ENCODE measurements at regions not wholly inside any gene's neighbourhood (a gene's known extent, or its start where the extent isn't known, plus 50 kb on each side); places are given as distances from the start of the nearest gene placed in this dataset.
"Not testable (repeated sequence)": the region's sequence is repeated elsewhere in the genome, so short reads cannot be mapped to it uniquely, and the experiment has no call there.

DNA sequence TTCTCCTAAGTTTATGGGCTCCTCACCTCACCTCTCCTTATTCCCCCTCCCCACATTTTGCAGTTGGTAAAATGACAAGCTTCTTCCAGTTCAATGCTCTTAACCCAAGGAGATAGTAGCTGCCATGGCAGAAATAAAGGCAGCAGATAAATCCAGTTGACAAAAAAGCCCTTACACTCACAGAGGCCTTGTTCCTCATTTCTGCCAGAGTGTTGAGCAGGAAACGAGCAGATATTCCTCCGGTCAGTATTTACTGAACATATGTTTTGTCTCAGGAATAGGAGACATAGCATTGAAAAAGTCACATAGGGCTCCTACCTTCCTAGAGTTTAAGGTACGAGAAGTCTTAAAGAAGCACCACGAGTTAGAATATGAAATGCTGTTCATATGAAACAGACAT, 493.7 kb upstream of the TNP1 start:
- H3K4me2 ChIP-seq (ENCODE audit: low read depth, low read length, poor library complexity, severe bottlenecking), result no peak overlapping the region
- no peaks in the 10 kb centered on the region for H3F3A ChIP-seq (ENCODE audit: insufficient read depth)
- no peaks in the 10 kb centered on the region for H3K9me2 ChIP-seq (replicated peaks; ENCODE audit: insufficient read depth, low read length)
- no peaks in the 10 kb centered on the region for H3K79me2 ChIP-seq (ENCODE audit: insufficient read depth, low read length)
- H4K20me1 ChIP-seq (ENCODE audit: low read depth, low read length), result no peaks in the 10 kb centered on the region
- H3K4me3 ChIP-seq (ENCODE audit: insufficient read depth, low read length, poor library complexity, severe bottlenecking), result no peak overlapping the region
- no peaks in the 10 kb centered on the region for H3K36me3 ChIP-seq (ENCODE audit: low read length)
- no peak for TF ChIP-seq EZH2phosphoT487 (conservative IDR thresholded peaks at IDR 0.05; ENCODE audit: low read length)
- no peak overlapping the region for H3K27ac ChIP-seq (ENCODE audit: low read depth, low read length)
- no peak overlapping the region for H2AFZ ChIP-seq (ENCODE audit: low read depth, low read length, severe bottlenecking)
- H3K27me3 ChIP-seq (ENCODE audit: low read length), result no peaks in the 10 kb centered on the region
- H3K9ac ChIP-seq (ENCODE audit: low read length), result no peak overlapping the region
- H3K9me3 ChIP-seq (ENCODE audit: insufficient read depth, low read length), result no peaks in the 10 kb centered on the region

DNA sequence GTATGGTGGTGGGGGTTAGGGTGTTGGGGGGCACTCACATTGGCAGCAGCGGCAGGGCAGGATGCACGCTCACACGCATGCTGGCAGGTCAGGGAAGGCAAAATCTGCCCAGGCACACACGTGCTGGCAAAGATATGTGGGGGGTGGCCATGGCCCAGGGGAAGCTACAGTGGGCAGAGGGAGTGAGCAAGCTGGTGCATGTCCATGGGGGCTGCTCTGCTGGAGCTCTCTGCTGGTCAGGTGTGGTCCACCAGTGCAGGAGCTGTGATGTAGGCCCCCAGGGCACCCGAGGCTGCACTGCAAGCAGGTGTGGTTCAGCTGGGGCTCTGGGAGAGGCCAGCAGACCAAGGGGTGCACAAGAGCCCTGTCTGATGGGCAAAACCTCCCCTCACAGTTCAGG, 491.5 kb upstream of the TNP1 start:
- H3K36me3 ChIP-seq (ENCODE audit: low read length), result no peaks in the 10 kb centered on the region
- no peak overlapping the region for H3K4me3 ChIP-seq (ENCODE audit: insufficient read depth, low read length, poor library complexity, severe bottlenecking)
- no peak overlapping the region for H3K9ac ChIP-seq (ENCODE audit: low read length)
- no peak overlapping the region for H3K4me2 ChIP-seq (ENCODE audit: low read depth, low read length, poor library complexity, severe bottlenecking)
- H3F3A ChIP-seq (ENCODE audit: insufficient read depth), result no peaks in the 10 kb centered on the region
- no peaks in the 10 kb centered on the region for H3K9me3 ChIP-seq (ENCODE audit: insufficient read depth, low read length)
- no peaks in the 10 kb centered on the region for H3K27me3 ChIP-seq (ENCODE audit: low read length)
- H3K9me2 ChIP-seq (replicated peaks; ENCODE audit: insufficient read depth, low read length), result no peaks in the 10 kb centered on the region
- no peak overlapping the region for H2AFZ ChIP-seq (ENCODE audit: low read depth, low read length, severe bottlenecking)
- no peaks in the 10 kb centered on the region for H4K20me1 ChIP-seq (ENCODE audit: low read depth, low read length)
- no peak overlapping the region for H3K27ac ChIP-seq (ENCODE audit: low read depth, low read length)
- no peaks in the 10 kb centered on the region for H3K79me2 ChIP-seq (ENCODE audit: insufficient read depth, low read length)
- TF ChIP-seq EZH2phosphoT487 (conservative IDR thresholded peaks at IDR 0.05; ENCODE audit: low read length), result no peak
- TF ChIP-seq, protein P1, sequence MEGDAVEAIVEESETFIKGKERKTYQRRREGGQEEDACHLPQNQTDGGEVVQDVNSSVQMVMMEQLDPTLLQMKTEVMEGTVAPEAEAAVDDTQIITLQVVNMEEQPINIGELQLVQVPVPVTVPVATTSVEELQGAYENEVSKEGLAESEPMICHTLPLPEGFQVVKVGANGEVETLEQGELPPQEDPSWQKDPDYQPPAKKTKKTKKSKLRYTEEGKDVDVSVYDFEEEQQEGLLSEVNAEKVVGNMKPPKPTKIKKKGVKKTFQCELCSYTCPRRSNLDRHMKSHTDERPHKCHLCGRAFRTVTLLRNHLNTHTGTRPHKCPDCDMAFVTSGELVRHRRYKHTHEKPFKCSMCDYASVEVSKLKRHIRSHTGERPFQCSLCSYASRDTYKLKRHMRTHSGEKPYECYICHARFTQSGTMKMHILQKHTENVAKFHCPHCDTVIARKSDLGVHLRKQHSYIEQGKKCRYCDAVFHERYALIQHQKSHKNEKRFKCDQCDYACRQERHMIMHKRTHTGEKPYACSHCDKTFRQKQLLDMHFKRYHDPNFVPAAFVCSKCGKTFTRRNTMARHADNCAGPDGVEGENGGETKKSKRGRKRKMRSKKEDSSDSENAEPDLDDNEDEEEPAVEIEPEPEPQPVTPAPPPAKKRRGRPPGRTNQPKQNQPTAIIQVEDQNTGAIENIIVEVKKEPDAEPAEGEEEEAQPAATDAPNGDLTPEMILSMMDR (IDR thresholded peaks at IDR 0.05; ENCODE audit: insufficient read depth, low read length, poor library complexity, severe bottlenecking), result no peak

- Histone ChIP-seq H3K36me3 (ENCODE audit: low read length) (no peaks in the 10 kb centered on the region), H3K9ac (ENCODE audit: low read length) (no peak overlapping the region), H4K20me1 (ENCODE audit: low read depth, low read length) (no peaks in the 10 kb centered on the region), H3K79me2 (ENCODE audit: insufficient read depth, low read length) (no peaks in the 10 kb centered on the region), H3F3A (ENCODE audit: insufficient read depth) (no peaks in the 10 kb centered on the region), H3K9me2 (replicated peaks; ENCODE audit: insufficient read depth, low read length) (no peaks in the 10 kb centered on the region), H3K27me3 (ENCODE audit: low read length) (no peaks in the 10 kb centered on the region), H3K27ac (ENCODE audit: low read depth, low read length) (no peak overlapping the region), H3K4me3 (ENCODE audit: insufficient read depth, low read length, poor library complexity, severe bottlenecking) (no peak overlapping the region), H3K9me3 (ENCODE audit: insufficient read depth, low read length) (no peaks in the 10 kb centered on the region), H3K4me2 (ENCODE audit: low read depth, low read length, poor library complexity, severe bottlenecking) (no peak overlapping the region), H2AFZ (ENCODE audit: low read depth, low read length, severe bottlenecking) (no peak overlapping the region)
- TF ChIP-seq, protein P1 (IDR thresholded peaks at IDR 0.05; ENCODE audit: insufficient read depth, low read length, poor library complexity, severe bottlenecking), result no peak
- TF ChIP-seq EZH2phosphoT487 (conservative IDR thresholded peaks at IDR 0.05; ENCODE audit: low read length), result no peak
Observed at GRCh38 chr2:217349251-217349650, 489.4 kb upstream of the TNP1 start.

DNA sequence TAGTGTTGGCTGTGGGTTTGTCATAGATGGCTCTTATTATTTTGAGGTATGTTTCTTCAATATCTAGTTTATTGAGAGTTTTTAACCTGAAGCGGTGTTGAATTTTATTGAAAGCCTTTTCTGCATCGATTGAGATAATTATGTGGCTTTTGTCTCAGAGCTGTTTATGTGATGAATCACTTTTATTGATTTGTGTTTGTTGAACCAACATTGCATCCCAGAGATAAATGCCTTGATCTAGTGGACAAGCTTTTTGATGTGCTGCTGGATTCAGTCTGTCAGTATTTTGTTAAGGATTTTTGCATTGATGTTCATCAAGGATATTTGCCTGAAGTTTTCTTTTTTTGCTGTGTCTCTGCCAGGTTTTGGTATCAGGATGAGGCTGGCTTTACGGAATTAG, 487.8 kb upstream of the TNP1 start:
- H3K4me2 ChIP-seq (ENCODE audit: low read depth, low read length, poor library complexity, severe bottlenecking); H3K79me2 ChIP-seq (ENCODE audit: insufficient read depth, low read length); H3K4me3 ChIP-seq (ENCODE audit: insufficient read depth, low read length, poor library complexity, severe bottlenecking): not testable (repeated sequence)

DNA sequence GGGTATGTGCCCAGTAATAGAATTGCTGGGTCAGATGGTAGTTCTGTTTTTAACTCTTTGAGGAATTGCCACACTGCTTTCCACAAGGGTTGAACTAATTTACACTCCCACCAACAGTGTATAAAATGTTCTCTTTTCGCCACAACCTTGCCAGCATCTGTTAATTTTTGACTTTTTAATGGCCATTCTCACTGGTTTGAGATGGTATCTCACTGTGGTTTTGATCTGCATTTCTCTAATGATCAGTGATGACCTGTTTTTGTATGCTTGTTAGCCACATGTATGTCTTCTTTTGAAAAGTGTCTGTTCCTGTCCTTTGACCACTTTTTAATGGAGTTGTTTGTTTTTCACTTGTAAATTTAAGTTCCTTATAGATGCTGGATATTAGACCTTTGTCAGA, 486.2 kb upstream of the TNP1 start:
- not testable (repeated sequence) for H4K20me1 ChIP-seq (ENCODE audit: low read depth, low read length); H3K27me3 ChIP-seq (ENCODE audit: low read length); H3K9me3 ChIP-seq (ENCODE audit: insufficient read depth, low read length); H3K4me2 ChIP-seq (ENCODE audit: low read depth, low read length, poor library complexity, severe bottlenecking); H3K27ac ChIP-seq (ENCODE audit: low read depth, low read length); H3K9ac ChIP-seq (ENCODE audit: low read length); H3K79me2 ChIP-seq (ENCODE audit: insufficient read depth, low read length); H3K36me3 ChIP-seq (ENCODE audit: low read length); H3K4me3 ChIP-seq (ENCODE audit: insufficient read depth, low read length, poor library complexity, severe bottlenecking); H3F3A ChIP-seq (ENCODE audit: insufficient read depth); H3K9me2 ChIP-seq (replicated peaks; ENCODE audit: insufficient read depth, low read length); H2AFZ ChIP-seq (ENCODE audit: low read depth, low read length, severe bottlenecking)

More for the DNA sequence above, 487.8 kb upstream of the TNP1 start:
- not testable (repeated sequence) for H3F3A ChIP-seq (ENCODE audit: insufficient read depth); H4K20me1 ChIP-seq (ENCODE audit: low read depth, low read length); H3K9me2 ChIP-seq (replicated peaks; ENCODE audit: insufficient read depth, low read length); H3K36me3 ChIP-seq (ENCODE audit: low read length); H3K27ac ChIP-seq (ENCODE audit: low read depth, low read length); H3K9me3 ChIP-seq (ENCODE audit: insufficient read depth, low read length); H3K9ac ChIP-seq (ENCODE audit: low read length); H2AFZ ChIP-seq (ENCODE audit: low read depth, low read length, severe bottlenecking); H3K27me3 ChIP-seq (ENCODE audit: low read length)

Measured in SU-DHL-6 (cell line).